Heart left ventricle (tissue), 13 donors: ENCODE measurements at regions not wholly inside any gene's neighbourhood (a gene's known extent, or its start where the extent isn't known, plus 50 kb on each side); places are given as distances from the start of the nearest gene placed in this dataset.

ENCODE experiments used
- POLR2A ChIP-seq, 2 donors: fragments of 450-650 bp; IDR thresholded peaks; one replicate each; pipeline ENCODE4 v1.6.1; 2017; ENCODE audit warnings: antibody characterized with exemption in 2 of 2, mild to moderate bottlenecking in 2 of 2, moderate library complexity in 2 of 2
- TF ChIP-seq, protein P1 (sequence below), 12 donors: fragments of 200-600 bp; sonication (generic) in 4 of 12; IDR thresholded peaks; one replicate each; pipeline versions ENCODE4 v1.5.0 to v1.8.0; 2018 to 2022; ENCODE audit warnings: antibody characterized with exemption in 12 of 12, mild to moderate bottlenecking in 5 of 12
- donor health status: ischemic (EF 13 %, LVEDD 7.1; RV severe dilation, severe dysfunction).
- donor health status: DM: no; HTN: yes; CAD: no.
- donor health status: DM: no; HTN: no; CAD: no.
- donor health status: ischemic (EF 25% LVEDD 6.9; RV normal size, moderate dysfunction).
- donor health status: ischemic (EF 25% LVEDD 5.7; RV mildly dilated, moderate dysfunction).
- donor health status: ischemic (EF 35%, LVEDD 5.7; RV mildly dilated, moderate dysfunction).
- donor health status: nonischemic (EF 11% LVEDD 7.7; RV severe dilation, severe dysfunction).
- donor health status: DM: yes; HTN: yes; CAD: no.
- donor health status: PGD.
- donor health status: ischemic (EF 29% LVEDD 5.4; RV normal size, mild dysfunction).
- donor health status: nonischemic (EF 23%, LVEDD 6.1; RV moderate dilation, normal function).

- TF ChIP-seq, protein P1, sequence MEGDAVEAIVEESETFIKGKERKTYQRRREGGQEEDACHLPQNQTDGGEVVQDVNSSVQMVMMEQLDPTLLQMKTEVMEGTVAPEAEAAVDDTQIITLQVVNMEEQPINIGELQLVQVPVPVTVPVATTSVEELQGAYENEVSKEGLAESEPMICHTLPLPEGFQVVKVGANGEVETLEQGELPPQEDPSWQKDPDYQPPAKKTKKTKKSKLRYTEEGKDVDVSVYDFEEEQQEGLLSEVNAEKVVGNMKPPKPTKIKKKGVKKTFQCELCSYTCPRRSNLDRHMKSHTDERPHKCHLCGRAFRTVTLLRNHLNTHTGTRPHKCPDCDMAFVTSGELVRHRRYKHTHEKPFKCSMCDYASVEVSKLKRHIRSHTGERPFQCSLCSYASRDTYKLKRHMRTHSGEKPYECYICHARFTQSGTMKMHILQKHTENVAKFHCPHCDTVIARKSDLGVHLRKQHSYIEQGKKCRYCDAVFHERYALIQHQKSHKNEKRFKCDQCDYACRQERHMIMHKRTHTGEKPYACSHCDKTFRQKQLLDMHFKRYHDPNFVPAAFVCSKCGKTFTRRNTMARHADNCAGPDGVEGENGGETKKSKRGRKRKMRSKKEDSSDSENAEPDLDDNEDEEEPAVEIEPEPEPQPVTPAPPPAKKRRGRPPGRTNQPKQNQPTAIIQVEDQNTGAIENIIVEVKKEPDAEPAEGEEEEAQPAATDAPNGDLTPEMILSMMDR (IDR thresholded peaks at IDR 0.05): no peak
- TF ChIP-seq POLR2A (IDR thresholded peaks at IDR 0.05): no peak
These were observed 141.8 kb downstream of the POLR1F start for GRCh38 chr7:19567011-19567410.
